RPMI8226 (cell line): ENCODE measurements at regions not wholly inside any gene's neighbourhood (a gene's known extent, or its start where the extent isn't known, plus 50 kb on each side); places are given as distances from the start of the nearest gene placed in this dataset.

Experiments
- DNase-seq: peaks from one replicate; pipeline ENCODE4 v3.0.0-alpha.2; 2015

GRCh38 chr7:155999631-156000489 is 187.6 kb upstream of the SHH start:
- no peak for DNase-seq

GRCh38 chr7:155998766-155999630 is 186.7 kb upstream of the SHH start:
- DNase-seq = no peak

- DNase-seq = no peak
These were observed 186.0 kb upstream of the SHH start for GRCh38 chr7:155998328-155998691.

- DNase-seq = no peak
These were observed 185.4 kb upstream of the SHH start for GRCh38 chr7:155997431-155998327.

- DNase-seq = no peak
These were observed 184.5 kb upstream of the SHH start for GRCh38 chr7:155996718-155997280.

- no peak for DNase-seq
These were observed 182.9 kb upstream of the SHH start for GRCh38 chr7:155995183-155995612.

GRCh38 chr7:155994279-155994811 is 182.1 kb upstream of the SHH start:
- no peak for DNase-seq

GRCh38 chr7:155993420-155994278 is 181.4 kb upstream of the SHH start:
- DNase-seq = no peak

GRCh38 chr7:155992974-155993373 is 180.7 kb upstream of the SHH start:
- no peak for DNase-seq

GRCh38 chr7:155992538-155992937 is 180.3 kb upstream of the SHH start:
- no peak for DNase-seq

- no peak for DNase-seq
These were observed 179.8 kb upstream of the SHH start for GRCh38 chr7:155992107-155992506.

GRCh38 chr7:155991470-155991869 is 179.2 kb upstream of the SHH start:
- DNase-seq = no peak

- DNase-seq = no peak
These were observed 176.2 kb upstream of the SHH start for GRCh38 chr7:155988416-155988815.

GRCh38 chr7:155987681-155988235 is 175.5 kb upstream of the SHH start:
- DNase-seq = no peak

- DNase-seq = no peak
These were observed 174.4 kb upstream of the SHH start for GRCh38 chr7:155986497-155987160.

- no peak for DNase-seq
These were observed 173.4 kb upstream of the SHH start for GRCh38 chr7:155985518-155986250.

GRCh38 chr7:155984609-155985405 is 172.5 kb upstream of the SHH start:
- no peak for DNase-seq

- no peak for DNase-seq
These were observed 171.8 kb upstream of the SHH start for GRCh38 chr7:155984028-155984580.
